ENCODE measurements at regions not wholly inside any gene's neighbourhood (a gene's known extent, or its start where the extent isn't known, plus 50 kb on each side); places are given as distances from the start of the nearest gene placed in this dataset.
"Not testable (repeated sequence)": the region's sequence is repeated elsewhere in the genome, so short reads cannot be mapped to it uniquely, and the experiment has no call there.

DNA sequence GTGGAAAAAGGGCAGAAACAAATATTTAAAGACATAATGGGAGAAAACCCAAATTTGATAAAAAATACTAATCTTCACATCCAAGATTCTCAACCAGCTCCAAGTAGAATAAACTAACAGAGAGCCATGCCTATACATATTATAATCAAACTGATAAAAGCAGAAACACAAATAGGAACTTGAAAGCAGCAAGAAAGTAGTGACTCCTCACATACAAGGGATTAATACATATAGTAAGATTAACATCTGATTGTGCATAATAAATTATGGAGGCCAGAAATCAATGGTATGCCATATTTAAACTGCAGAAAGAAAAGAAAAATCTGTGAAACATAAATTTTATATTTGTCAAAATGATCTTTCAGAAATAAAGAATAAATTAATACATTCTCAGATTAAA, 454.3 kb upstream of the PCDH10 start:
- H3K4me1 Mint-ChIP-seq (ENCODE audit: unreplicated experiment): no peaks in the 10 kb centered on the region
- peaks cover 24% of the 10 kb centered on the region for H3K9me3 Mint-ChIP-seq (ENCODE audit: unreplicated experiment)
- H3K4me3 Mint-ChIP-seq (ENCODE audit: unreplicated experiment): no peak overlapping the region
- no peak overlapping the region for H3K27ac Mint-ChIP-seq (ENCODE audit: unreplicated experiment)
- TF ChIP-seq, protein P1, sequence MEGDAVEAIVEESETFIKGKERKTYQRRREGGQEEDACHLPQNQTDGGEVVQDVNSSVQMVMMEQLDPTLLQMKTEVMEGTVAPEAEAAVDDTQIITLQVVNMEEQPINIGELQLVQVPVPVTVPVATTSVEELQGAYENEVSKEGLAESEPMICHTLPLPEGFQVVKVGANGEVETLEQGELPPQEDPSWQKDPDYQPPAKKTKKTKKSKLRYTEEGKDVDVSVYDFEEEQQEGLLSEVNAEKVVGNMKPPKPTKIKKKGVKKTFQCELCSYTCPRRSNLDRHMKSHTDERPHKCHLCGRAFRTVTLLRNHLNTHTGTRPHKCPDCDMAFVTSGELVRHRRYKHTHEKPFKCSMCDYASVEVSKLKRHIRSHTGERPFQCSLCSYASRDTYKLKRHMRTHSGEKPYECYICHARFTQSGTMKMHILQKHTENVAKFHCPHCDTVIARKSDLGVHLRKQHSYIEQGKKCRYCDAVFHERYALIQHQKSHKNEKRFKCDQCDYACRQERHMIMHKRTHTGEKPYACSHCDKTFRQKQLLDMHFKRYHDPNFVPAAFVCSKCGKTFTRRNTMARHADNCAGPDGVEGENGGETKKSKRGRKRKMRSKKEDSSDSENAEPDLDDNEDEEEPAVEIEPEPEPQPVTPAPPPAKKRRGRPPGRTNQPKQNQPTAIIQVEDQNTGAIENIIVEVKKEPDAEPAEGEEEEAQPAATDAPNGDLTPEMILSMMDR (IDR thresholded peaks at IDR 0.05): no peak
- H3K27me3 Mint-ChIP-seq (ENCODE audit: unreplicated experiment): peaks cover 3% of the 10 kb centered on the region
- H3K36me3 Mint-ChIP-seq (ENCODE audit: unreplicated experiment): no peaks in the 10 kb centered on the region
- no peak for DNase-seq (ENCODE audit: extremely low spot score, unreplicated experiment)

DNA sequence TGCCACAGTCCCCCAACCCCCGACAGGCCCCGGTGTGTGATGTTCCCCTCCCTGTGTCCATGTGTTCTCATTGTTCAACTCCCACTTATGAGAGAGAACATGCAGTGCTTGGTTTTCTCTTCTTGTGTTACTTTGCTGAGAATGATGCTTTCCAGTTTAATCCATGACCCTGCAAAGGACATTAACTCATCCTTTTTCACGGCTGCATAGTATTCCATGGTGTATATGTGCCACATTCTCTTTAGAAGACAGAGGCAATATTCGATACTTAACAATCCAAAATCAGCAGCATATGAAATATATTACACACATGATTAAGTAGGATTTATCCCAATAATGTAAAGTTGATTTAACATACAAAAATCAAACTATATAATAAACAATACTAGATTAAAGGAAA, 451.6 kb upstream of the PCDH10 start:
- H3K4me3 Mint-ChIP-seq (ENCODE audit: unreplicated experiment): not testable (repeated sequence)

DNA sequence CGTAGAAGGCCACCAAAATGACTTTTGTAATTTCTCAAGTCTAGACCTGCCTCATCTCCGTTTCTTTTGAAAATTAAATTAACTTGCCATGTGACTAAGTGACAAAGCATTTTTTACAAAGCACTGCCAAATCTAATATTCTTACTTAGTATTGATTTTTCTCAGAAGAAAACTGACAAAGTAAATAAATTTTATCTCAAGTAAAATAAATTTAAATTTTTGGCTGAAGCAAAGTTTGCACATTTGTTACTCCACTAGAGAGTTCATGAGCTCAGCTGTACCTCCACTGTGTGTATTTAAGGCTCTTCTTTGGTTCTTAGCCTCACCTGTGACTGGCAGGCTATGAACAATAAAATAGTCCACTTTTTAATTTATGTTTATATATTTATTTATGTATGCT, 441.1 kb upstream of the PCDH10 start:
- H3K36me3 Mint-ChIP-seq (ENCODE audit: unreplicated experiment): no peaks in the 10 kb centered on the region
- no peak for DNase-seq (ENCODE audit: extremely low spot score, unreplicated experiment)
- no peak overlapping the region for H3K4me3 Mint-ChIP-seq (ENCODE audit: unreplicated experiment)
- no peaks in the 10 kb centered on the region for H3K4me1 Mint-ChIP-seq (ENCODE audit: unreplicated experiment)
- TF ChIP-seq, protein P1 (IDR thresholded peaks at IDR 0.05): no peak
- no peaks in the 10 kb centered on the region for H3K9me3 Mint-ChIP-seq (ENCODE audit: unreplicated experiment)
- no peak overlapping the region for H3K27ac Mint-ChIP-seq (ENCODE audit: unreplicated experiment)
- H3K27me3 Mint-ChIP-seq (ENCODE audit: unreplicated experiment): no peaks in the 10 kb centered on the region

More for the DNA sequence above, 451.6 kb upstream of the PCDH10 start:
- not testable (repeated sequence) for H3K4me1 Mint-ChIP-seq (ENCODE audit: unreplicated experiment); H3K27me3 Mint-ChIP-seq (ENCODE audit: unreplicated experiment); H3K36me3 Mint-ChIP-seq (ENCODE audit: unreplicated experiment); H3K27ac Mint-ChIP-seq (ENCODE audit: unreplicated experiment); DNase-seq (ENCODE audit: extremely low spot score, unreplicated experiment)
- peaks cover 16% of the 10 kb centered on the region for H3K9me3 Mint-ChIP-seq (ENCODE audit: unreplicated experiment)

DNA sequence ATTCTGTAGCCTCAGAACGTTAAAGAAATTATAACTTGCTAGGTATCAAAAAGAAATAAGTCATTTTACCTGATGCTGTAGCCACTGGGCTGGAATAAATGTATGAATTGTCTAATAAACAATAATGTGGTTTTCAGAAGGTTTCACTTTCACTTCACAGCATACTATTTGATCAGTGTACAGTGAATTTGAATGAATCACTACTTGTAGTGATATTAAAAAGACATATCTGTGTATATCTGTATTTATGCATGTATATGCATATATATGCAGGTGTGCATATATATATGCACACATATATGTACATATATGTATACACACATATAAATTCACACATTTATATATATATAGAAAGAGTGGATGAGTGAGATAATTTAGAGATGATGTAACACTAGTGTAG, 440.0 kb upstream of the PCDH10 start:
- H3K27ac Mint-ChIP-seq (ENCODE audit: unreplicated experiment): no peak overlapping the region
- H3K4me3 Mint-ChIP-seq (ENCODE audit: unreplicated experiment): no peak overlapping the region
- no peaks in the 10 kb centered on the region for H3K9me3 Mint-ChIP-seq (ENCODE audit: unreplicated experiment)
- TF ChIP-seq, protein P1 (IDR thresholded peaks at IDR 0.05): no peak
- H3K4me1 Mint-ChIP-seq (ENCODE audit: unreplicated experiment): no peaks in the 10 kb centered on the region
- no peaks in the 10 kb centered on the region for H3K36me3 Mint-ChIP-seq (ENCODE audit: unreplicated experiment)
- DNase-seq (ENCODE audit: extremely low spot score, unreplicated experiment): no peak
- H3K27me3 Mint-ChIP-seq (ENCODE audit: unreplicated experiment): no peaks in the 10 kb centered on the region

DNA sequence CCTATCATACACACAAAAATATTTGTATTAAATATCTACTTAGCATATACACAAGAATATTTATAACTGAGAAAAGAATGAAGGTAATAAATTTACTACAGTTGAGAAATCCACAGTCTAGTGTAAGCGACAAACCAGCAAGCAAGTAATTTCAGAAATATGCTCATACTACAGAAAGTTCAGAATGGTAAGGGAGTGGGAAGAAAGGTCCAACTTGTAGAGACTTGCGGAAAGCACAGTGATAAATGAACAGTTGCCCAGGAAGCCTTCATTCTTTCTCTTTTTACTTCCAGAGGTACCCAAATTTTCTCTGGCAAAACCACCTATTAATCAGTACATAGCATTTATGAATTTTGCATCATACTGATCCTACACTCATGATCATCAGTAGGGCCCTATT, 438.1 kb upstream of the PCDH10 start:
- Mint-ChIP-seq H3K4me1 (ENCODE audit: unreplicated experiment) (no peaks in the 10 kb centered on the region), H3K27me3 (ENCODE audit: unreplicated experiment) (no peaks in the 10 kb centered on the region), H3K4me3 (ENCODE audit: unreplicated experiment) (no peak overlapping the region), H3K9me3 (ENCODE audit: unreplicated experiment) (no peaks in the 10 kb centered on the region), H3K36me3 (ENCODE audit: unreplicated experiment) (no peaks in the 10 kb centered on the region), H3K27ac (ENCODE audit: unreplicated experiment) (no peak overlapping the region)
- no peak for DNase-seq (ENCODE audit: extremely low spot score, unreplicated experiment)
- TF ChIP-seq, protein P1 (IDR thresholded peaks at IDR 0.05): no peak

DNA sequence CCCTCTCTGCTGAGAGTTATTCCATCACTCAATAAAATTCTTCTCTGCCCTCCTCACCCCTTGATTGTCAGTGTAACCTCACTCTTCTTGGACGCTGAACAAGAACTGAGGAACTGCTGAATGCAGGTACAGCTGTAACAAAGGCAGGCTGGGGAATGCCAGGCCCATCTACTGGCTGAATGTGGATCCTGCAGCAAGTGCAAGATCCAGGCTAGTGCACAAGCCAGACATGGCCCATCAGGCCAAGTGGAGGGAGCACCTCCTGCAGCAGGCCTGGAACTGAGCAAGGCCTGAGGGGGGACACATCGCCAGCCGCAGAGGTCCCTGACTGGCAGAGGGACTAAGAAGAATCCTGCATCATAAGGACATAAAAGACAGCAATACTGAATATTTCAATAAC, 411.8 kb upstream of the PCDH10 start:
- TF ChIP-seq, protein P1 (IDR thresholded peaks at IDR 0.05): no peak
- Mint-ChIP-seq H3K27ac (ENCODE audit: unreplicated experiment) (no peak overlapping the region), H3K9me3 (ENCODE audit: unreplicated experiment) (no peaks in the 10 kb centered on the region), H3K36me3 (ENCODE audit: unreplicated experiment) (no peaks in the 10 kb centered on the region), H3K27me3 (ENCODE audit: unreplicated experiment) (no peaks in the 10 kb centered on the region), H3K4me3 (ENCODE audit: unreplicated experiment) (no peak overlapping the region), H3K4me1 (ENCODE audit: unreplicated experiment) (no peaks in the 10 kb centered on the region)
- no peak for DNase-seq (ENCODE audit: extremely low spot score, unreplicated experiment)

All from osteocyte (in vitro differentiated cells).